DMS53 (cell line): ENCODE measurements at regions not wholly inside any gene's neighbourhood (a gene's known extent, or its start where the extent isn't known, plus 50 kb on each side); places are given as distances from the start of the nearest gene placed in this dataset.
A peak's percentile ranks its signal among the peaks of the same experiment; 100 is the strongest.

Experiments
- DNase-seq: peaks from one replicate; lab custom pipeline; 2025; lab: John Stamatoyannopoulos, UW

- DNase-seq = no peak
Measured at GRCh38 chr15:39183164-39183881, 397.6 kb upstream of the THBS1 start.

- DNase-seq = no peak
Measured at GRCh38 chr15:39184701-39185390, 396.0 kb upstream of the THBS1 start.

GRCh38 chr15:39188314-39188713 is 392.6 kb upstream of the THBS1 start:
- no peak for DNase-seq

- DNase-seq = peak; percentile 9
Measured at GRCh38 chr15:39188930-39189329, 391.9 kb upstream of the THBS1 start.

- DNase-seq = no peak
Measured at GRCh38 chr15:39191871-39192291, 389.0 kb upstream of the THBS1 start.

GRCh38 chr15:39192351-39192750 is 388.5 kb upstream of the THBS1 start:
- no peak for DNase-seq

GRCh38 chr15:39192979-39193560 is 387.8 kb upstream of the THBS1 start:
- DNase-seq = no peak

GRCh38 chr15:39193611-39194010 is 387.3 kb upstream of the THBS1 start:
- peak; percentile 4 for DNase-seq

GRCh38 chr15:39194106-39194830 is 386.6 kb upstream of the THBS1 start:
- no peak for DNase-seq

GRCh38 chr15:39195961-39196486 is 384.9 kb upstream of the THBS1 start:
- no peak for DNase-seq

- peak; percentile 21 for DNase-seq
Measured at GRCh38 chr15:39198044-39199000, 382.6 kb upstream of the THBS1 start.

- peak; percentile 18 for DNase-seq
Measured at GRCh38 chr15:39199076-39199475, 381.8 kb upstream of the THBS1 start.

- no peak for DNase-seq
Measured at GRCh38 chr15:39200586-39200985, 380.3 kb upstream of the THBS1 start.

- peak; percentile 62 for DNase-seq
Measured at GRCh38 chr15:39202641-39203040, 378.2 kb upstream of the THBS1 start.

- DNase-seq = no peak
Measured at GRCh38 chr15:39204031-39204430, 376.8 kb upstream of the THBS1 start.

GRCh38 chr15:39205081-39205480 is 375.8 kb upstream of the THBS1 start:
- no peak for DNase-seq

GRCh38 chr15:39205506-39206371 is 375.1 kb upstream of the THBS1 start:
- DNase-seq = no peak

GRCh38 chr15:39207532-39208115 is 373.3 kb upstream of the THBS1 start:
- DNase-seq = peak; percentile 21

GRCh38 chr15:39208187-39208586 is 372.7 kb upstream of the THBS1 start:
- DNase-seq = no peak
